Peyer's patch (tissue), 4 donors: ENCODE measurements at regions not wholly inside any gene's neighbourhood (a gene's known extent, or its start where the extent isn't known, plus 50 kb on each side); places are given as distances from the start of the nearest gene placed in this dataset.

ENCODE experiments used
- POLR2A ChIP-seq, 2 donors: fragments of 450-650 bp; IDR thresholded peaks; one replicate each; pipeline ENCODE4 v1.5.1; 2017; ENCODE audit warnings: antibody characterized with exemption in 2 of 2, mild to moderate bottlenecking in 2 of 2, moderate library complexity in 2 of 2
- TF ChIP-seq, protein P1 (sequence below), 6 experiments: fragments of 450-650 bp in 4 of 6; fragments of 200-600 bp in 2 of 6; sonication (generic) in 1 of 6; IDR thresholded peaks; one replicate each; pipeline ENCODE4 v1.5.1; 2017 to 2019; ENCODE audit warnings: antibody characterized with exemption in 6 of 6, mild to moderate bottlenecking in 3 of 6, moderate library complexity in 1 of 6

DNA sequence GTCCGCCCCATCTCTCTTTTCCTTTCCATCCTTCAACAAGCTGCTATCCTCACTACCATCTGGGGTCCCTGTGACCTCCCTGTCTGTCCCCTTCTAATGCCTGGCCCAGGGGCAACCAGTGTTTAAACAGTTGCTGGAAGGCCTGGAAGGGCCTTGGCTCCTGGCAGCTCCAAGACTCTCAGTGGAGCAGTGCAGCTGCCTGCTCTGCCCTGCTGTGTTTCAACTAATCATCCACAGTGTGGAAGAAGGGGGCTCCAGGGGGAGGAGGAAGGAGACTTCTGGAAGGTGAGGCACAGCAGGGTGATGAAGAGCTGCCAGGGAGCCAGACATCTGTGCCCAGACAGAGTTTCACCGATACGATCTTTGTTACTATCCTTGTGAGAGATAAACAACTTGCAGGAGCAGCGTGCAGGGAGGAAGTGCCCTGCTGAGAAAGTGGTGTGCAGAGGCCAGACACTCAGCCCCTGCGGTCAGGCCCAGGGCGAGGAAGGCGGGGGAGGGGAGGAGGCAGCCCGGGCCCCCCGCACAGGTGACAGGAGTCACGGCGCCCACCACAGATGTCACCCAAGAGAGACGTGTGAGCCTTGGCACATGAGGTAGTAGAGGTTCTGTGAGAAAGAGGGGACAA, 1061.8 kb downstream of the BCL11B start:
- TF ChIP-seq, protein P1, sequence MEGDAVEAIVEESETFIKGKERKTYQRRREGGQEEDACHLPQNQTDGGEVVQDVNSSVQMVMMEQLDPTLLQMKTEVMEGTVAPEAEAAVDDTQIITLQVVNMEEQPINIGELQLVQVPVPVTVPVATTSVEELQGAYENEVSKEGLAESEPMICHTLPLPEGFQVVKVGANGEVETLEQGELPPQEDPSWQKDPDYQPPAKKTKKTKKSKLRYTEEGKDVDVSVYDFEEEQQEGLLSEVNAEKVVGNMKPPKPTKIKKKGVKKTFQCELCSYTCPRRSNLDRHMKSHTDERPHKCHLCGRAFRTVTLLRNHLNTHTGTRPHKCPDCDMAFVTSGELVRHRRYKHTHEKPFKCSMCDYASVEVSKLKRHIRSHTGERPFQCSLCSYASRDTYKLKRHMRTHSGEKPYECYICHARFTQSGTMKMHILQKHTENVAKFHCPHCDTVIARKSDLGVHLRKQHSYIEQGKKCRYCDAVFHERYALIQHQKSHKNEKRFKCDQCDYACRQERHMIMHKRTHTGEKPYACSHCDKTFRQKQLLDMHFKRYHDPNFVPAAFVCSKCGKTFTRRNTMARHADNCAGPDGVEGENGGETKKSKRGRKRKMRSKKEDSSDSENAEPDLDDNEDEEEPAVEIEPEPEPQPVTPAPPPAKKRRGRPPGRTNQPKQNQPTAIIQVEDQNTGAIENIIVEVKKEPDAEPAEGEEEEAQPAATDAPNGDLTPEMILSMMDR (IDR thresholded peaks at IDR 0.05): no peak
- TF ChIP-seq POLR2A (IDR thresholded peaks at IDR 0.05): no peak
